C4-2B (cell line): ENCODE measurements at regions not wholly inside any gene's neighbourhood (a gene's known extent, or its start where the extent isn't known, plus 50 kb on each side); places are given as distances from the start of the nearest gene placed in this dataset.

Experiments used
- ZFX ChIP-seq: fragments of 450-650 bp; IDR thresholded peaks from 2 replicates; pipeline ENCODE4 v1.6.1; 2017
- TF ChIP-seq, protein P1 (sequence below): fragments of 450-650 bp; conservative IDR thresholded peaks from 2 replicates; pipeline ENCODE4 v1.5.1; 2017; ENCODE audit warnings: mild to moderate bottlenecking

DNA sequence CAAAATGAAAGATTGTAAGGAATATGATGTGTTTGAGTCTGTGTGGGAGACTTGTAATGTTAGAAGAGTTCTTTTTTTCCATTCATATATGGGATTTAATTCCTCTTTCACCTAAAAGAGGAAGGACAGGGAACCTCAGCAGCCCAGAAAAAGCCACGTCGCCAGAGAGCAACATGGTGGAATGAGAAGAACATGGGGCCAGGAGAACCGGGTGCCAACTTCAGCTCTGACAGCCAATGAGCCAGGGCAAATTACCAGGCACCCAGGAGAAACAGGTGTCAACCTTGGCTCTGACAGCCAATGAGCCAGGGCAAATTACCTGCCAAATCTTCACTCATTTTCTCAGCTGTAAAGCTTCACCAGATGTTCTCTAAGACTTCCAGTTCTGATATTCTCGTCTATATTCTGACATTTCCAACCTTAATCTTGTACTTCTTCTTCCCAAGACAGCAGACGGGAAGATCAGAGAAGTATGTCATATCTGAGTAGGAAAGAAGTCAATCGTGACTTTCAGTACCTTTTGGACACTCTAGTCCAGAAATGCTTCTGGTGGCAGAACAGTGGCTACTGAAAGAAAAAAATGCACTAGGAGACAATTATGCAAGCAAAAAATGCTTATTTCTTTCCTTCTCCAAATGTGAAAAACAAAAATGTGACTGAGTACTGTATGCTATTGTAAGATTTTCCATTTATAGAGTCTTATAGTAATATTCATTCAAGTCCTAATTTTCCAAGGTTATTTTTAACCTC lies 79.2 kb upstream of the COL5A2 start:
- TF ChIP-seq, protein P1, sequence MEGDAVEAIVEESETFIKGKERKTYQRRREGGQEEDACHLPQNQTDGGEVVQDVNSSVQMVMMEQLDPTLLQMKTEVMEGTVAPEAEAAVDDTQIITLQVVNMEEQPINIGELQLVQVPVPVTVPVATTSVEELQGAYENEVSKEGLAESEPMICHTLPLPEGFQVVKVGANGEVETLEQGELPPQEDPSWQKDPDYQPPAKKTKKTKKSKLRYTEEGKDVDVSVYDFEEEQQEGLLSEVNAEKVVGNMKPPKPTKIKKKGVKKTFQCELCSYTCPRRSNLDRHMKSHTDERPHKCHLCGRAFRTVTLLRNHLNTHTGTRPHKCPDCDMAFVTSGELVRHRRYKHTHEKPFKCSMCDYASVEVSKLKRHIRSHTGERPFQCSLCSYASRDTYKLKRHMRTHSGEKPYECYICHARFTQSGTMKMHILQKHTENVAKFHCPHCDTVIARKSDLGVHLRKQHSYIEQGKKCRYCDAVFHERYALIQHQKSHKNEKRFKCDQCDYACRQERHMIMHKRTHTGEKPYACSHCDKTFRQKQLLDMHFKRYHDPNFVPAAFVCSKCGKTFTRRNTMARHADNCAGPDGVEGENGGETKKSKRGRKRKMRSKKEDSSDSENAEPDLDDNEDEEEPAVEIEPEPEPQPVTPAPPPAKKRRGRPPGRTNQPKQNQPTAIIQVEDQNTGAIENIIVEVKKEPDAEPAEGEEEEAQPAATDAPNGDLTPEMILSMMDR = no peak
- no peak for TF ChIP-seq ZFX
